ENCODE measurements at regions not wholly inside any gene's neighbourhood (a gene's known extent, or its start where the extent isn't known, plus 50 kb on each side); places are given as distances from the start of the nearest gene placed in this dataset.

- no peaks in the 10 kb centered on the region for H3K36me3 ChIP-seq
- no peak overlapping the region for H3K4me3 ChIP-seq (replicated peaks in 1 of 3)
- H3K4me1 ChIP-seq: no peaks in the 10 kb centered on the region
- TF ChIP-seq CTCF (IDR thresholded peaks at IDR 0.05) (no peak), POLR2A (IDR thresholded peaks at IDR 0.05) (no peak)
- no peak for DNase-seq
- no peaks in the 10 kb centered on the region for H3K27me3 ChIP-seq
- intact Hi-C loops (cut with DNase I): no loop called here
- WGBS, 2 donors: 86 to 90% methylated on average over 17 of the region's 17 CpGs
- no peak overlapping the region for H3K27ac ChIP-seq
- no peaks in the 10 kb centered on the region for H3K9me3 ChIP-seq
Measured at GRCh38 chrX:46059316-46059715, 485.9 kb downstream of the ZNF674 start.

GRCh38 chrX:46044486-46044885 lies 500.7 kb downstream of the ZNF674 start:
- no peaks in the 10 kb centered on the region for H3K4me1 ChIP-seq
- no peaks in the 10 kb centered on the region for H3K36me3 ChIP-seq
- H3K27ac ChIP-seq: no peak overlapping the region
- DNase-seq: no peak
- H3K4me3 ChIP-seq (replicated peaks in 1 of 3): no peak overlapping the region
- intact Hi-C loops (cut with DNase I): no loop called here
- no peaks in the 10 kb centered on the region for H3K9me3 ChIP-seq
- no peaks in the 10 kb centered on the region for H3K27me3 ChIP-seq
- TF ChIP-seq POLR2A (IDR thresholded peaks at IDR 0.05): no peak

GRCh38 chrX:46040001-46040400 lies 505.2 kb downstream of the ZNF674 start:
- Histone ChIP-seq H3K4me1 (no peaks in the 10 kb centered on the region), H3K27me3 (no peaks in the 10 kb centered on the region), H3K9me3 (no peaks in the 10 kb centered on the region), H3K4me3 (replicated peaks in 1 of 3) (no peak overlapping the region), H3K36me3 (no peaks in the 10 kb centered on the region), H3K27ac (no peak overlapping the region)
- TF ChIP-seq POLR2A (IDR thresholded peaks at IDR 0.05): no peak
- TF ChIP-seq CTCF (IDR thresholded peaks at IDR 0.05): no peak
- intact Hi-C loops (cut with DNase I): no loop called here
- no peak for DNase-seq

- DNase-seq: no peak
- Histone ChIP-seq H3K9me3 (no peaks in the 10 kb centered on the region), H3K27me3 (no peaks in the 10 kb centered on the region), H3K4me3 (replicated peaks in 1 of 3) (no peak overlapping the region), H3K36me3 (no peaks in the 10 kb centered on the region), H3K4me1 (no peaks in the 10 kb centered on the region), H3K27ac (no peak overlapping the region)
- intact Hi-C loops (cut with DNase I): no loop called here
- 74 to 83% methylated on average over 5 of the region's 5 CpGs for WGBS, 2 donors
- TF ChIP-seq POLR2A (IDR thresholded peaks at IDR 0.05) (no peak), CTCF (IDR thresholded peaks at IDR 0.05) (no peak)
Measured at GRCh38 chrX:46039526-46039925, 505.7 kb downstream of the ZNF674 start.

GRCh38 chrX:46036508-46036907 lies 508.7 kb downstream of the ZNF674 start:
- 79 to 90% methylated on average over 1 of the region's 1 CpG for WGBS, 2 donors
- no peak overlapping the region for H3K4me3 ChIP-seq (replicated peaks in 1 of 3)
- H3K4me1 ChIP-seq: no peaks in the 10 kb centered on the region
- H3K36me3 ChIP-seq: no peaks in the 10 kb centered on the region
- no peak for DNase-seq
- no peaks in the 10 kb centered on the region for H3K27me3 ChIP-seq
- no peak for TF ChIP-seq CTCF (IDR thresholded peaks at IDR 0.05)
- no peak for TF ChIP-seq POLR2A (IDR thresholded peaks at IDR 0.05)
- intact Hi-C loops (cut with DNase I): no loop called here
- H3K27ac ChIP-seq: no peak overlapping the region
- no peaks in the 10 kb centered on the region for H3K9me3 ChIP-seq

- Histone ChIP-seq H3K27ac (no peak overlapping the region), H3K9me3 (no peaks in the 10 kb centered on the region), H3K4me1 (no peaks in the 10 kb centered on the region), H3K36me3 (no peaks in the 10 kb centered on the region), H3K27me3 (no peaks in the 10 kb centered on the region), H3K4me3 (replicated peaks in 1 of 3) (no peak overlapping the region)
- DNase-seq: no peak
- TF ChIP-seq CTCF (IDR thresholded peaks at IDR 0.05) (no peak), POLR2A (IDR thresholded peaks at IDR 0.05) (no peak)
- intact Hi-C loops (cut with DNase I): no loop called here
Measured at GRCh38 chrX:46034868-46035267, 510.4 kb downstream of the ZNF674 start.

Measured in thyroid gland (tissue), 4 donors.